SK-N-SH (cell line): ENCODE measurements at regions not wholly inside any gene's neighbourhood (a gene's known extent, or its start where the extent isn't known, plus 50 kb on each side); places are given as distances from the start of the nearest gene placed in this dataset.

Experiments
- FOXJ3 ChIP-seq: sonication (generic); formaldehyde crosslinking; IDR thresholded peaks from 2 replicates; pipeline ENCODE4 v1.5.1; 2020; ENCODE audit warnings: mild to moderate bottlenecking, missing genetic modification reagents
- JUND ChIP-seq: IDR thresholded peaks from 2 replicates; pipeline ENCODE4 v1.4.0; 2012
- NFIC ChIP-seq: IDR thresholded peaks from 2 replicates; pipeline ENCODE4 v1.4.0; 2012; ENCODE audit warnings: borderline replicate concordance
- TCF12 ChIP-seq: IDR thresholded peaks from 2 replicates; pipeline ENCODE4 v1.4.0; 2012
- TF ChIP-seq, protein P1 (sequence below): IDR thresholded peaks from 2 replicates; pipeline ENCODE4 v1.6.1; 2012; ENCODE audit warnings: mild to moderate bottlenecking, low read depth, low read length, moderate library complexity
- TF ChIP-seq, protein P2 (sequence below): fragments of 200-600 bp; sonication (generic); IDR thresholded peaks from 2 replicates; pipeline ENCODE4 v1.6.1; 2017; ENCODE audit warnings: antibody characterized with exemption, mild to moderate bottlenecking, moderate library complexity
- TF ChIP-seq, protein P3 (sequence below): IDR thresholded peaks from 2 replicates; pipeline ENCODE4 v1.4.0; 2012; ENCODE audit warnings: low read depth, borderline replicate concordance
- TF ChIP-seq, protein P4 (sequence below): fragments of 150-350 bp; IDR thresholded peaks from 2 replicates; pipeline ENCODE4 v1.6.1; 2016; ENCODE audit warnings: mild to moderate bottlenecking, low read depth, low read length

DNA sequence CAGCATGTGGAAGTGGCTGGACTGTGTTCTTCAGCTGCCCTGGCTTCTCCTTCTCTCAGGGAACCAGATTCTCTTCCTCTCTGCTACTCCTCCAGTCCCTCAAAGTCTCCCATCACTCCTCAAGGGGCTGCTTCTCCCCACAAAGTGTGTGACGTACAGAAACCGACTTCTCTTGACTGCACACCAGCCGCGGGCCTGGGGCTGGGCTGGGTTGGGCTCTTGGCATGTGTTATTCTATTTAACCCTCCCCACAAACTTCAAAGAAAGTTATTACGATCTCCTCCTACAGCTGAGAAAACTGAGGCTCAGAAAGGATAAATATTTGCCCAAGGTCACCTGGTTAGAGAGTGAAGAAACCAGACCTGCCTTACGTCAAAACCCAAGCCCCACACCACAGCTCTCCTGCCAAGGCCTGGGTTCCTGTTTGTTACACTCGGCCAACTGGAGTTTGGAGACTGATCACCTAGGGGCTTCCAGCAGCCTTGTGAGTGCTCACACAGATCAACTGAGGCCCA lies 269.0 kb downstream of the TFCP2L1 start:
- TF ChIP-seq FOXJ3 (CRISPR knock-in tag) (no peak), TCF12 (no peak), NFIC (no peak), JUND (no peak)
- TF ChIP-seq, protein P1, sequence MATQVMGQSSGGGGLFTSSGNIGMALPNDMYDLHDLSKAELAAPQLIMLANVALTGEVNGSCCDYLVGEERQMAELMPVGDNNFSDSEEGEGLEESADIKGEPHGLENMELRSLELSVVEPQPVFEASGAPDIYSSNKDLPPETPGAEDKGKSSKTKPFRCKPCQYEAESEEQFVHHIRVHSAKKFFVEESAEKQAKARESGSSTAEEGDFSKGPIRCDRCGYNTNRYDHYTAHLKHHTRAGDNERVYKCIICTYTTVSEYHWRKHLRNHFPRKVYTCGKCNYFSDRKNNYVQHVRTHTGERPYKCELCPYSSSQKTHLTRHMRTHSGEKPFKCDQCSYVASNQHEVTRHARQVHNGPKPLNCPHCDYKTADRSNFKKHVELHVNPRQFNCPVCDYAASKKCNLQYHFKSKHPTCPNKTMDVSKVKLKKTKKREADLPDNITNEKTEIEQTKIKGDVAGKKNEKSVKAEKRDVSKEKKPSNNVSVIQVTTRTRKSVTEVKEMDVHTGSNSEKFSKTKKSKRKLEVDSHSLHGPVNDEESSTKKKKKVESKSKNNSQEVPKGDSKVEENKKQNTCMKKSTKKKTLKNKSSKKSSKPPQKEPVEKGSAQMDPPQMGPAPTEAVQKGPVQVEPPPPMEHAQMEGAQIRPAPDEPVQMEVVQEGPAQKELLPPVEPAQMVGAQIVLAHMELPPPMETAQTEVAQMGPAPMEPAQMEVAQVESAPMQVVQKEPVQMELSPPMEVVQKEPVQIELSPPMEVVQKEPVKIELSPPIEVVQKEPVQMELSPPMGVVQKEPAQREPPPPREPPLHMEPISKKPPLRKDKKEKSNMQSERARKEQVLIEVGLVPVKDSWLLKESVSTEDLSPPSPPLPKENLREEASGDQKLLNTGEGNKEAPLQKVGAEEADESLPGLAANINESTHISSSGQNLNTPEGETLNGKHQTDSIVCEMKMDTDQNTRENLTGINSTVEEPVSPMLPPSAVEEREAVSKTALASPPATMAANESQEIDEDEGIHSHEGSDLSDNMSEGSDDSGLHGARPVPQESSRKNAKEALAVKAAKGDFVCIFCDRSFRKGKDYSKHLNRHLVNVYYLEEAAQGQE: no peak
- TF ChIP-seq, protein P2, sequence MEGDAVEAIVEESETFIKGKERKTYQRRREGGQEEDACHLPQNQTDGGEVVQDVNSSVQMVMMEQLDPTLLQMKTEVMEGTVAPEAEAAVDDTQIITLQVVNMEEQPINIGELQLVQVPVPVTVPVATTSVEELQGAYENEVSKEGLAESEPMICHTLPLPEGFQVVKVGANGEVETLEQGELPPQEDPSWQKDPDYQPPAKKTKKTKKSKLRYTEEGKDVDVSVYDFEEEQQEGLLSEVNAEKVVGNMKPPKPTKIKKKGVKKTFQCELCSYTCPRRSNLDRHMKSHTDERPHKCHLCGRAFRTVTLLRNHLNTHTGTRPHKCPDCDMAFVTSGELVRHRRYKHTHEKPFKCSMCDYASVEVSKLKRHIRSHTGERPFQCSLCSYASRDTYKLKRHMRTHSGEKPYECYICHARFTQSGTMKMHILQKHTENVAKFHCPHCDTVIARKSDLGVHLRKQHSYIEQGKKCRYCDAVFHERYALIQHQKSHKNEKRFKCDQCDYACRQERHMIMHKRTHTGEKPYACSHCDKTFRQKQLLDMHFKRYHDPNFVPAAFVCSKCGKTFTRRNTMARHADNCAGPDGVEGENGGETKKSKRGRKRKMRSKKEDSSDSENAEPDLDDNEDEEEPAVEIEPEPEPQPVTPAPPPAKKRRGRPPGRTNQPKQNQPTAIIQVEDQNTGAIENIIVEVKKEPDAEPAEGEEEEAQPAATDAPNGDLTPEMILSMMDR: no peak
- TF ChIP-seq, protein P3, sequence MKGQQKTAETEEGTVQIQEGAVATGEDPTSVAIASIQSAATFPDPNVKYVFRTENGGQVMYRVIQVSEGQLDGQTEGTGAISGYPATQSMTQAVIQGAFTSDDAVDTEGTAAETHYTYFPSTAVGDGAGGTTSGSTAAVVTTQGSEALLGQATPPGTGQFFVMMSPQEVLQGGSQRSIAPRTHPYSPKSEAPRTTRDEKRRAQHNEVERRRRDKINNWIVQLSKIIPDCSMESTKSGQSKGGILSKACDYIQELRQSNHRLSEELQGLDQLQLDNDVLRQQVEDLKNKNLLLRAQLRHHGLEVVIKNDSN: no peak
- TF ChIP-seq, protein P4, sequence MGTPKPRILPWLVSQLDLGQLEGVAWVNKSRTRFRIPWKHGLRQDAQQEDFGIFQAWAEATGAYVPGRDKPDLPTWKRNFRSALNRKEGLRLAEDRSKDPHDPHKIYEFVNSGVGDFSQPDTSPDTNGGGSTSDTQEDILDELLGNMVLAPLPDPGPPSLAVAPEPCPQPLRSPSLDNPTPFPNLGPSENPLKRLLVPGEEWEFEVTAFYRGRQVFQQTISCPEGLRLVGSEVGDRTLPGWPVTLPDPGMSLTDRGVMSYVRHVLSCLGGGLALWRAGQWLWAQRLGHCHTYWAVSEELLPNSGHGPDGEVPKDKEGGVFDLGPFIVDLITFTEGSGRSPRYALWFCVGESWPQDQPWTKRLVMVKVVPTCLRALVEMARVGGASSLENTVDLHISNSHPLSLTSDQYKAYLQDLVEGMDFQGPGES: no peak
